GM23248 (cell line): ENCODE measurements at regions not wholly inside any gene's neighbourhood (a gene's known extent, or its start where the extent isn't known, plus 50 kb on each side); places are given as distances from the start of the nearest gene placed in this dataset.

Experiments
- DNase-seq: peaks from one replicate; pipeline ENCODE4 v3.0.0-alpha.2; 2015
- H2AFZ ChIP-seq: fragments of 200-600 bp; sonication (generic); 2 replicates; pipeline ENCODE4 v1.6.1; 2016; ENCODE audit warnings: antibody characterized with exemption
- H3F3A ChIP-seq: fragments of 200-600 bp; sonication (generic); 2 replicates; pipeline ENCODE4 v1.6.1; 2016; ENCODE audit warnings: mild to moderate bottlenecking, antibody characterized with exemption, mixed run types; ENCODE audit not compliant: insufficient read depth
- H3K27ac ChIP-seq: fragments of 200-600 bp; sonication (generic); 2 replicates; pipeline ENCODE4 v1.5.1; 2016; ENCODE audit warnings: mild to moderate bottlenecking
- H3K27me3 ChIP-seq: fragments of 200-600 bp; sonication (generic); replicated peaks from 2 replicates; pipeline ENCODE4 v1.6.1; 2016; ENCODE audit warnings: mild to moderate bottlenecking; ENCODE audit not compliant: insufficient read depth
- H3K36me3 ChIP-seq: fragments of 200-600 bp; sonication (generic); 2 replicates; pipeline ENCODE4 v1.6.1; 2016; ENCODE audit warnings: low read depth, mild to moderate bottlenecking
- H3K4me1 ChIP-seq: fragments of 200-600 bp; sonication (generic); 2 replicates; pipeline ENCODE4 v1.6.1; 2016; ENCODE audit warnings: mild to moderate bottlenecking; ENCODE audit not compliant: insufficient read depth
- H3K4me2 ChIP-seq: fragments of 200-600 bp; sonication (generic); one replicate; pipeline ENCODE4 v1.6.1; 2016; ENCODE audit warnings: mild to moderate bottlenecking; ENCODE audit not compliant: unreplicated experiment
- H3K4me3 ChIP-seq: fragments of 200-600 bp; sonication (generic); 2 replicates; pipeline ENCODE4 v1.5.1; 2016; ENCODE audit warnings: mild to moderate bottlenecking
- H3K79me2 ChIP-seq: fragments of 200-600 bp; sonication (generic); 2 replicates; pipeline ENCODE4 v1.6.1; 2016; ENCODE audit warnings: mild to moderate bottlenecking; ENCODE audit not compliant: insufficient read depth
- H3K9ac ChIP-seq: fragments of 200-600 bp; sonication (generic); 2 replicates; pipeline ENCODE4 v1.6.1; 2016; ENCODE audit warnings: mild to moderate bottlenecking
- H3K9me2 ChIP-seq: fragments of 200-600 bp; sonication (generic); 2 replicates; pipeline ENCODE4 v1.6.1; 2016; ENCODE audit warnings: mixed run types, mild to moderate bottlenecking, moderate library complexity; ENCODE audit not compliant: insufficient read depth
- H3K9me3 ChIP-seq: fragments of 200-600 bp; sonication (generic); one replicate; pipeline ENCODE4 v1.6.1; 2017; ENCODE audit warnings: low read depth
- H4K20me1 ChIP-seq: fragments of 200-600 bp; sonication (generic); 2 replicates; pipeline ENCODE4 v1.6.0; 2016; ENCODE audit not compliant: insufficient read depth
- EZH2 ChIP-seq: fragments of 200-600 bp; sonication (generic); IDR thresholded peaks from 2 replicates; pipeline ENCODE4 v1.6.1; 2018; ENCODE audit warnings: antibody characterized with exemption, mild to moderate bottlenecking; ENCODE audit not compliant: insufficient read depth, poor library complexity, severe bottlenecking
- EZH2phosphoT487 ChIP-seq: fragments of 200-600 bp; sonication (generic); IDR thresholded peaks from 2 replicates; pipeline ENCODE4 v1.6.1; 2018; ENCODE audit warnings: antibody characterized with exemption, moderate library complexity, mild to moderate bottlenecking, low read depth; ENCODE audit not compliant: insufficient read depth
- WGBS, 2 experiments: methylation state at CpG; one replicate each; pipeline ENCODE4 v1.1.6; 2015 to 2017; ENCODE audit warnings: low lambda C conversion rate in 2 of 2, low coverage in 1 of 2; ENCODE audit errors: missing lambda C conversion rate in 2 of 2; 5-methylcytosine and 5-hydroxymethylcytosine counted together
- in situ Hi-C: fragments of 300-500 bp; cut with MboI; formaldehyde crosslinking; loops from 2 replicates; pipeline ENCODE4 v1.15.0; 2020

DNA sequence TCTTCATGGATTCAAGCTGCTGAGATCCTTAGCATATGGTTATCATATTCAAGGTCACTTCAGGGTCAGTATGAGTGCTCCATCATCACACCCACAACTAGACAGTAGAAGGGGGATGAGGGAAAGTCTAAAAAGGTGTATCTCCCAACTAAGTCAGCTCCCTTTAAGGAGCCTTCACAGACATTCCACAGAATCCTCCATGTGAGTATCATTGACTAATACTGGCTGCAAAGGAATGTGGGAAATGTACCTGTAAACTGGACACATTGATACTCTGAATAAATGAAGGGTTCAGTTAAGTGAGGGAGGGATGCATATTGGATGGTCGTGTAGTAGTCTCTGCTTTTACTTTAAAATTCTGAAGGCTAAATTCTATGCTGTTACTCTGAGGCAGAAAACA lies 330.7 kb downstream of the LRRC70 start:
- in situ Hi-C loops = no loop called here
- H3K4me1 ChIP-seq = no peaks in the 10 kb centered on the region
- H4K20me1 ChIP-seq = no peaks in the 10 kb centered on the region
- no peaks in the 10 kb centered on the region for H3K9me3 ChIP-seq
- H3K4me2 ChIP-seq = no peak overlapping the region
- H3K9ac ChIP-seq = no peak overlapping the region
- no peak overlapping the region for H2AFZ ChIP-seq
- no peak overlapping the region for H3K4me3 ChIP-seq
- no peaks in the 10 kb centered on the region for H3F3A ChIP-seq
- H3K36me3 ChIP-seq = no peaks in the 10 kb centered on the region
- no peak overlapping the region for H3K27ac ChIP-seq
- DNase-seq = no peak
- no peaks in the 10 kb centered on the region for H3K79me2 ChIP-seq
- WGBS, 2 experiments = 0 to 10% methylated on average over 1 of the region's 1 CpG
- no peaks in the 10 kb centered on the region for H3K27me3 ChIP-seq
- TF ChIP-seq EZH2phosphoT487 (no peak), EZH2 (no peak)
- no peaks in the 10 kb centered on the region for H3K9me2 ChIP-seq

- Histone ChIP-seq H3F3A (no peaks in the 10 kb centered on the region), H3K9me2 (no peaks in the 10 kb centered on the region), H4K20me1 (no peaks in the 10 kb centered on the region), H3K9me3 (no peaks in the 10 kb centered on the region), H3K4me1 (no peaks in the 10 kb centered on the region), H3K79me2 (no peaks in the 10 kb centered on the region), H3K36me3 (no peaks in the 10 kb centered on the region), H3K4me3 (no peak overlapping the region), H3K27me3 (no peaks in the 10 kb centered on the region), H3K9ac (no peak overlapping the region), H2AFZ (no peak overlapping the region), H3K27ac (no peak overlapping the region), H3K4me2 (no peak overlapping the region)
- in situ Hi-C loops = no loop called here
- WGBS, 2 experiments = 17 to 21% methylated on average over 2 of the region's 2 CpGs
- no peak for DNase-seq
- TF ChIP-seq EZH2phosphoT487 (no peak), EZH2 (no peak)
Measured at GRCh38 chr5:62902126-62902525, 323.5 kb downstream of the LRRC70 start.

GRCh38 chr5:62900976-62901375 lies 322.4 kb downstream of the LRRC70 start:
- no peaks in the 10 kb centered on the region for H3F3A ChIP-seq
- no peak overlapping the region for H3K4me3 ChIP-seq
- TF ChIP-seq EZH2 (no peak), EZH2phosphoT487 (no peak)
- no peak for DNase-seq
- H3K36me3 ChIP-seq = no peaks in the 10 kb centered on the region
- no peaks in the 10 kb centered on the region for H4K20me1 ChIP-seq
- H3K9ac ChIP-seq = no peak overlapping the region
- H3K79me2 ChIP-seq = no peaks in the 10 kb centered on the region
- H3K4me2 ChIP-seq = no peak overlapping the region
- H3K4me1 ChIP-seq = no peaks in the 10 kb centered on the region
- no peak overlapping the region for H2AFZ ChIP-seq
- H3K27ac ChIP-seq = no peak overlapping the region
- in situ Hi-C loops = no loop called here
- 0 to 3% methylated on average over 1 of the region's 1 CpG for WGBS, 2 experiments
- H3K27me3 ChIP-seq = no peaks in the 10 kb centered on the region
- no peaks in the 10 kb centered on the region for H3K9me2 ChIP-seq
- H3K9me3 ChIP-seq = no peaks in the 10 kb centered on the region

DNA sequence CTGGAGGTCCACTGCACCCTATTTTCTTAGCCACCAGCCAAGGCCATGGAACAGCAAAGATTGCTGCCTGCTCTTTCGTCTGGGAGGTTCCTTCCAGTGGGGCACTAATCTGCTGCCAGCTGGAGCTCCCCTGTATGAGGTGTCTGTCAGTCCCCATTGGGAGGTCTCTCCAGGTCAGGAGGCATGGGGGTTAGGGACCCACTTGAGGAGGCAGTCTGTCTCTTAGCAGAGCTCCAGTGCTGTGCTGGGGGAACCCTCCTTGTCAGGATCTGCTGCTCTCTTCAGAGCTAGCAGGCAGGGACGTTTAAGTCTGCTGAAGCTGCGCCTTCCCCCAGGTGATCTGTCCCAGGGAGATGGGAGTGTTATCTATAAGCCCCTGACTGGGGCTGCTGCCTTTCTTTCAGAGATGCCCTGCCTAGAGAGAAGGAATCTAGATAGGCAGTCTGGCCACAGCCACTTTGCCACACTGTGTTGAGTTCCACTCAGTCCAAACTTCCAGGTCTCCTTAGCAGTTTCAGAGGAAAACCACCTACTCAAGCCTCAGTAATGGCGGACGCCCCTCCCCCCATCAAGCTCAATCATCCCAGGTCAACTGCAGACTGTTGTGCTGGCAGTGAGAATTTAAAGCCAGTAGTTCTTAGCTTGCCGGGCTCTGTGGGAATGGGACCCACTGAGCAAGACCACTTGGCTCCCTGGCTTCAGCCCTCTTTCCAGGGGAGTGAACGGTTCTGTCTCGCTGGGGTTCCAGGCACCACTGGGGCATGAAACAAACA lies 317.7 kb downstream of the LRRC70 start:
- Histone ChIP-seq H3K27ac (no peak overlapping the region), H3K9me2 (no peaks in the 10 kb centered on the region), H3K9me3 (no peaks in the 10 kb centered on the region), H3K9ac (no peak overlapping the region), H3K79me2 (no peaks in the 10 kb centered on the region), H3K4me3 (no peak overlapping the region), H3K27me3 (no peaks in the 10 kb centered on the region), H3K36me3 (no peaks in the 10 kb centered on the region), H4K20me1 (no peaks in the 10 kb centered on the region), H3K4me1 (no peaks in the 10 kb centered on the region), H2AFZ (no peak overlapping the region), H3F3A (no peaks in the 10 kb centered on the region), H3K4me2 (no peak overlapping the region)
- WGBS, 2 experiments = 26 to 34% methylated on average over 8 of the region's 8 CpGs
- no peak for DNase-seq
- in situ Hi-C loops = no loop called here
- TF ChIP-seq EZH2phosphoT487 (no peak), EZH2 (no peak)
